Subcutaneous abdominal adipose tissue (tissue), 5 donors: ENCODE measurements at regions not wholly inside any gene's neighbourhood (a gene's known extent, or its start where the extent isn't known, plus 50 kb on each side); places are given as distances from the start of the nearest gene placed in this dataset.
"Not testable (repeated sequence)": the region's sequence is repeated elsewhere in the genome, so short reads cannot be mapped to it uniquely, and the experiment has no call there.

ENCODE experiments used
- H3K27ac ChIP-seq: one replicate; pipeline ENCODE4 v1.7.0; 2013; ENCODE audit warnings: low read depth, mild to moderate bottlenecking, inconsistent platforms, low read length, moderate library complexity
- H3K27me3 ChIP-seq, 5 donors: one replicate each; pipeline ENCODE4 v1.7.0; 2013; ENCODE audit warnings: low read length in 5 of 5, inconsistent platforms in 1 of 5; ENCODE audit not compliant: control insufficient read depth in 5 of 5, insufficient read depth in 4 of 5
- H3K36me3 ChIP-seq, 5 donors: one replicate each; pipeline ENCODE4 v1.7.0; 2013; ENCODE audit warnings: low read length in 5 of 5; ENCODE audit not compliant: control insufficient read depth in 5 of 5, insufficient read depth in 5 of 5
- H3K4me1 ChIP-seq, 5 donors: one replicate each; pipeline ENCODE4 v1.7.0; 2013; ENCODE audit warnings: low read length in 5 of 5, mild to moderate bottlenecking in 3 of 5, moderate library complexity in 1 of 5; ENCODE audit not compliant: control insufficient read depth in 5 of 5, insufficient read depth in 5 of 5
- H3K4me3 ChIP-seq, 5 donors: one replicate each; pipeline ENCODE4 v1.7.0; 2013; ENCODE audit warnings: low read length in 5 of 5, low read depth in 1 of 5
- H3K9ac ChIP-seq, 5 donors: one replicate each; pipeline ENCODE4 v1.7.0; 2013; ENCODE audit warnings: low read length in 5 of 5, mild to moderate bottlenecking in 4 of 5, moderate library complexity in 3 of 5
- H3K9me3 ChIP-seq, 5 donors: one replicate each; pipeline ENCODE4 v1.7.0; 2013; ENCODE audit warnings: low read length in 5 of 5; ENCODE audit not compliant: control insufficient read depth in 5 of 5
- donor health status: healthy.
- donor health status: healthy.
- donor health status: healthy.
- donor health status: healthy.
- donor health status: healthy.

- Histone ChIP-seq H3K36me3 (no peaks in the 10 kb centered on the region), H3K4me1 (peaks cover 0 to 6% (median 4%) of the 10 kb centered on the region in 5 donors), H3K27ac (no peak overlapping the region), H3K27me3 (peaks cover 0 to 3% (median 0%) of the 10 kb centered on the region in 5 donors), H3K9ac (no peak overlapping the region), H3K9me3 (no peaks in the 10 kb centered on the region), H3K4me3 (no peak overlapping the region)
Observed at GRCh38 chr20:56722042-56722441, 92.9 kb downstream of the TFAP2C start.

GRCh38 chr20:56723331-56723730 is 94.2 kb downstream of the TFAP2C start:
- Histone ChIP-seq H3K27me3 (peaks cover 0 to 3% (median 0%) of the 10 kb centered on the region in 5 donors), H3K4me3 (no peak overlapping the region), H3K27ac (no peak overlapping the region)

GRCh38 chr20:56724241-56724757 is 95.2 kb downstream of the TFAP2C start:
- Histone ChIP-seq H3K36me3 (no peaks in the 10 kb centered on the region), H3K27me3 (peaks cover 0 to 3% (median 0%) of the 10 kb centered on the region in 5 donors), H3K9me3 (no peaks in the 10 kb centered on the region), H3K4me1 (peaks cover 0 to 6% (median 4%) of the 10 kb centered on the region in 5 donors), H3K4me3 (no peak overlapping the region), H3K9ac (no peak overlapping the region), H3K27ac (no peak overlapping the region)

More at GRCh38 chr20:56723331-56723730, 94.2 kb downstream of the TFAP2C start:
- Histone ChIP-seq H3K9ac (no peak overlapping the region), H3K9me3 (no peaks in the 10 kb centered on the region), H3K4me1 (peaks cover 0 to 6% (median 4%) of the 10 kb centered on the region in 5 donors), H3K36me3 (no peaks in the 10 kb centered on the region)

GRCh38 chr20:56730003-56730402 is 100.9 kb downstream of the TFAP2C start:
- Histone ChIP-seq H3K27me3 (peaks cover 0 to 5% (median 1%) of the 10 kb centered on the region in 5 donors), H3K9ac (no peak overlapping the region), H3K4me3 (no peak overlapping the region), H3K27ac (no peak overlapping the region), H3K9me3 (peaks cover 0 to 3% (median 0%) of the 10 kb centered on the region in 5 donors), H3K4me1 (peaks cover 0 to 6% (median 0%) of the 10 kb centered on the region in 5 donors), H3K36me3 (no peaks in the 10 kb centered on the region)

- Histone ChIP-seq H3K9ac (no peak overlapping the region), H3K4me3 (no peak overlapping the region), H3K27ac (no peak overlapping the region), H3K27me3 (peaks cover 0 to 9% (median 3%) of the 10 kb centered on the region in 5 donors), H3K4me1 (peaks cover 0 to 6% (median 0%) of the 10 kb centered on the region in 5 donors), H3K9me3 (peaks cover 0 to 3% (median 0%) of the 10 kb centered on the region in 5 donors), H3K36me3 (no peaks in the 10 kb centered on the region)
Observed at GRCh38 chr20:56730996-56731395, 101.9 kb downstream of the TFAP2C start.

GRCh38 chr20:56731476-56731875 is 102.4 kb downstream of the TFAP2C start:
- H3K4me1 ChIP-seq = peaks cover 0 to 6% (median 0%) of the 10 kb centered on the region in 5 donors
- H3K4me3 ChIP-seq = no peak overlapping the region
- H3K9ac ChIP-seq = no peak overlapping the region
- no peaks in the 10 kb centered on the region for H3K36me3 ChIP-seq
- peaks cover 0 to 13% (median 8%) of the 10 kb centered on the region in 5 donors for H3K27me3 ChIP-seq
- H3K9me3 ChIP-seq = peaks cover 0 to 3% (median 0%) of the 10 kb centered on the region in 5 donors
- H3K27ac ChIP-seq = no peak overlapping the region

GRCh38 chr20:56733967-56734366 is 104.9 kb downstream of the TFAP2C start:
- no peaks in the 10 kb centered on the region for H3K36me3 ChIP-seq
- H3K9ac ChIP-seq = no peak overlapping the region
- H3K27me3 ChIP-seq = peaks cover 0 to 28% (median 22%) of the 10 kb centered on the region in 5 donors
- no peak overlapping the region for H3K27ac ChIP-seq
- H3K4me1 ChIP-seq = peaks cover 0 to 6% (median 0%) of the 10 kb centered on the region in 5 donors
- peaks cover 0 to 3% (median 0%) of the 10 kb centered on the region in 5 donors for H3K9me3 ChIP-seq
- no peak overlapping the region for H3K4me3 ChIP-seq

GRCh38 chr20:56735084-56735642 is 106.1 kb downstream of the TFAP2C start:
- H3K27ac ChIP-seq = no peak overlapping the region
- H3K4me3 ChIP-seq = no peak overlapping the region
- no peak overlapping the region for H3K9ac ChIP-seq
- peaks cover 0 to 37% (median 29%) of the 10 kb centered on the region in 5 donors for H3K27me3 ChIP-seq
- no peaks in the 10 kb centered on the region for H3K36me3 ChIP-seq
- H3K9me3 ChIP-seq = no peaks in the 10 kb centered on the region
- peaks cover 0 to 4% (median 0%) of the 10 kb centered on the region in 5 donors for H3K4me1 ChIP-seq

GRCh38 chr20:56736285-56736857 is 107.3 kb downstream of the TFAP2C start:
- Histone ChIP-seq H3K36me3 (no peaks in the 10 kb centered on the region), H3K9ac (no peak overlapping the region), H3K4me3 (no peak overlapping the region), H3K27me3 (peaks cover 0 to 40% (median 37%) of the 10 kb centered on the region in 5 donors), H3K4me1 (no peaks in the 10 kb centered on the region), H3K9me3 (peaks cover 0 to 6% (median 0%) of the 10 kb centered on the region in 5 donors), H3K27ac (no peak overlapping the region)

GRCh38 chr20:56744325-56744821 is 115.3 kb downstream of the TFAP2C start:
- not testable (repeated sequence) for H3K9ac ChIP-seq, H3K4me3 ChIP-seq, H3K27ac ChIP-seq, H3K4me1 ChIP-seq, H3K36me3 ChIP-seq
- Histone ChIP-seq H3K9me3 (peaks cover 0 to 11% (median 5%) of the 10 kb centered on the region in 5 donors), H3K27me3 (peaks cover 3 to 38% (median 23%) of the 10 kb centered on the region in 5 donors)
